ENCODE measurements at regions not wholly inside any gene's neighbourhood (a gene's known extent, or its start where the extent isn't known, plus 50 kb on each side); places are given as distances from the start of the nearest gene placed in this dataset.

DNA sequence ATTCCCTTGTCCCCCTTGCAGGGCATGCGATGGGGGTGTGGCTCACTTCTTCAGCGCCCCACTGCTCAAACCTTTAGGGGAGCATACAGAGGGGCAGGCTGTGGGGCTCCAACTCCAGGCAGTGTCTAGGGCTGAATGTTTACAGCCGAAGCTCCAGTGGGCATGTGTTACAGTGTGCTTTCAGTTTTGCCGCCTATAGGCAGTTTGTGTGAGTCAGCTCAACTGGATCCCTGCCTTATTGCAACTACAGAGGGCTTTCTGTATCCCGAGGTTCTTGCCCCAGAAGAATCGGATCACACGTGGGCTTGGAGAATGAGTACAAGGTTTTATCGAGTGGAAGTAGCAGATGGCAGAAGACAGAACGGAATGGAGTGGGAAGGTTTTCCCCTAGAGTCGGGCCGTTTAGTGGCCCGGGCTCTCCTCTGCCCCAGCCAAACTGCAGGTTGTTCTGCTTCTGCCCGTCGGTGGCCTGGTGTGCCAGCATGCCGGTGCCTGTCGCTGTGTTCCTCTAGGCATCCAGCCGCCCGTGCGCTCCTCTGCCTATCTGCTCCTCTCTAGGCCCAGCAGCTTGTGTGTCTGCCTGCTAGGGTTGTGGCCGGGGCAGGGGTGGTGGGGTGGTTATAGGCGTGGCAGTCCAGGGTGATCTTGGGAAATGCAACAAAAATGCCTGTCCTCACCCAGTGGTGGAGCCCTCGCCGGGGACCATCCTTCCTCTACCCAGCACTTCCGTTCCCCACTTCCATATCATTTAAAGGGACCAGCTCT lies 435.9 kb upstream of the SGCG start:
- 87 to 88% methylated on average over 24 of the region's 24 CpGs for WGBS, 2 donors
- intact Hi-C loops (cut with DNase I; ENCODE audit: low total_unique reads) = no loop called here
- DNase-seq (ENCODE audit: low spot score in 2 of 2) = no peak
- no peak overlapping the region for H3K4me3 ChIP-seq (ENCODE audit: low read depth, poor library complexity, severe bottlenecking)
- TF ChIP-seq, protein P1, sequence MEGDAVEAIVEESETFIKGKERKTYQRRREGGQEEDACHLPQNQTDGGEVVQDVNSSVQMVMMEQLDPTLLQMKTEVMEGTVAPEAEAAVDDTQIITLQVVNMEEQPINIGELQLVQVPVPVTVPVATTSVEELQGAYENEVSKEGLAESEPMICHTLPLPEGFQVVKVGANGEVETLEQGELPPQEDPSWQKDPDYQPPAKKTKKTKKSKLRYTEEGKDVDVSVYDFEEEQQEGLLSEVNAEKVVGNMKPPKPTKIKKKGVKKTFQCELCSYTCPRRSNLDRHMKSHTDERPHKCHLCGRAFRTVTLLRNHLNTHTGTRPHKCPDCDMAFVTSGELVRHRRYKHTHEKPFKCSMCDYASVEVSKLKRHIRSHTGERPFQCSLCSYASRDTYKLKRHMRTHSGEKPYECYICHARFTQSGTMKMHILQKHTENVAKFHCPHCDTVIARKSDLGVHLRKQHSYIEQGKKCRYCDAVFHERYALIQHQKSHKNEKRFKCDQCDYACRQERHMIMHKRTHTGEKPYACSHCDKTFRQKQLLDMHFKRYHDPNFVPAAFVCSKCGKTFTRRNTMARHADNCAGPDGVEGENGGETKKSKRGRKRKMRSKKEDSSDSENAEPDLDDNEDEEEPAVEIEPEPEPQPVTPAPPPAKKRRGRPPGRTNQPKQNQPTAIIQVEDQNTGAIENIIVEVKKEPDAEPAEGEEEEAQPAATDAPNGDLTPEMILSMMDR (IDR thresholded peaks at IDR 0.05) = no peak
- no peak for TF ChIP-seq POLR2A (IDR thresholded peaks at IDR 0.05)

DNA sequence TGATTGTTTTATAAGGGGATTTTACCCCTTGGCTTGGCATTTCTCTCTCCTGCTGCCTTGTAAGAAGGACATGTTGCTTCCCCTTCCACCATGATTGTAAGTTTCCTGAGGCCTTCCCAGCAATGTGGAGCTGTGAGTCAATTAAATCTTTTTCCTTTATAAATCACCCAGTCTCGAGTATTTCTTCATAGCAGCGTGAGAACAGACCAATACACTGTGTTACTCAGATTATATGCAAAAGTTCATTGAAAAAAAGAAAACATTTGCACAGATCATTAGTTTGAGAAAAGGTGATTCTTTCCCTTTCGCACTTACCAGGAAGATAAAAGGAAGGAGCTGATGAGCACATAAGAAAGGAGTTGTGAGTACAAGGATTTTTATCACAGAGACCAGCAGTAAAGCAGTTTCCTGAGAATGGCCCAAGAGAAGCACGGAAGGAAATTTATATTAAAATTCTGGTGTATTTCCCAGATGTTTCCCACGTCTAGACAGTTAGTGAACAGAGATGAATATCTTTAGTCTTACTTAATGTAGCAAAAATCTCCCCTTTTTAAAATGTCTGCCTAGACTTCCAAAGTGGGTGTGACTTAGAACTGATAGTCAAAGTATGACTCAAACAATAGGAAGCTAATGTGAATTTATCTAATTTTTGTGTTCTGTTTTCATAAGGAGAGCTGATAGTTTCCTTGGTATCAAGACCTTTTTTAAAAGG lies 431.8 kb upstream of the SGCG start:
- H3K4me3 ChIP-seq (ENCODE audit: low read depth, poor library complexity, severe bottlenecking) = no peak overlapping the region
- TF ChIP-seq, protein P1 (IDR thresholded peaks at IDR 0.05) = no peak
- TF ChIP-seq POLR2A (IDR thresholded peaks at IDR 0.05) = no peak
- intact Hi-C loops (cut with DNase I; ENCODE audit: low total_unique reads) = no loop called here
- WGBS, 2 donors = 44 to 51% methylated on average over 5 of the region's 5 CpGs
- DNase-seq (ENCODE audit: low spot score in 2 of 2) = no peak

DNA sequence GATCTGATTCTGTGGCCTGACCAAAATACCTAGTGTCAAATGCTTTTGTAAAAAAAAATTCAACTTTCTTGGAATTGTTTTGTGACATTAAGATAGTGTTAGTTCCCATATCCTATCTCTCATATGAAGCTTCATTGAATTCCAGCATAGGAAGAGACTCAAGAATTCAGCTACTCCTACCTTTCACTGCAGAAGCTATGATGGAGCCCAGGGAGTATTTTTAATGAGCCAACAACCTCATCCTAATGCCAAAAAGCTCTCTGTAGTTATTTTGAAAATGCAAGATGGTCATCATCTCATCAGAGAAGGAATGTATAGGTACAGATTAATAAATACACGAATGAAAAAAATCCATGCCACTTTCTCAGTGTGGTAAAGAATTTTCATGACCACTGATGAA lies 431.2 kb upstream of the SGCG start:
- DNase-seq (ENCODE audit: low spot score in 2 of 2) = no peak
- intact Hi-C loops (cut with DNase I; ENCODE audit: low total_unique reads) = no loop called here
- 80 to 94% methylated on average over 1 of the region's 1 CpG for WGBS, 2 donors
- TF ChIP-seq, protein P1 (IDR thresholded peaks at IDR 0.05) = no peak
- TF ChIP-seq POLR2A (IDR thresholded peaks at IDR 0.05) = no peak
- H3K4me3 ChIP-seq (ENCODE audit: low read depth, poor library complexity, severe bottlenecking) = no peak overlapping the region

DNA sequence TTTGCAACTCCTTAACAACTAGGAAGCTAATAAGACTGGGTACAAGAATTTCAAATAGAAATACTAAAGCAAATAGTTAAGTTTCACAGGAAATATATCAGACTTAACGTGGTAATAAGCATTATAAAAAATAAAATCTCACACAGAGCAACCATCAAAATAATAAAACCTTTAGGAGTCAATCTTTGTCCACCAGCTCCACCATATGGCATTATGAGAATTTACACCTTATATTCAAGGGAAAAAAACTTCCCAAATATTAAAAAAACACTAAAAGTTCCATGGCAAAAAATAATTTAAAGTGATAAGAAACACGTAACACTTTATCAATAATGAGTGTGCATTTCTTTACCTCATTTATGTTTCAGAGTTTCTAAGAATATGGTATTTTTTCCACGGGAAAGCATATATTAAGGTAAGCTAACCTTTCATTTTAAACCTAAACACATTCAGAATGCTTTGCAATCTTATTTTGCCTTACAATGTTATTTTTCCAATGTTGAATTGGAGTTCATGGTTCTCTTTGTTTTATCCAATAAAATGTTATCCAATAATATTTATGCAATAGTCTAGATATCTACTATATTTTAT lies 423.2 kb upstream of the SGCG start:
- WGBS, 2 donors = 39 to 40% methylated on average over 3 of the region's 3 CpGs
- no peak for TF ChIP-seq POLR2A (IDR thresholded peaks at IDR 0.05)
- TF ChIP-seq, protein P1 (IDR thresholded peaks at IDR 0.05) = no peak
- intact Hi-C loops (cut with DNase I; ENCODE audit: low total_unique reads) = no loop called here

DNA sequence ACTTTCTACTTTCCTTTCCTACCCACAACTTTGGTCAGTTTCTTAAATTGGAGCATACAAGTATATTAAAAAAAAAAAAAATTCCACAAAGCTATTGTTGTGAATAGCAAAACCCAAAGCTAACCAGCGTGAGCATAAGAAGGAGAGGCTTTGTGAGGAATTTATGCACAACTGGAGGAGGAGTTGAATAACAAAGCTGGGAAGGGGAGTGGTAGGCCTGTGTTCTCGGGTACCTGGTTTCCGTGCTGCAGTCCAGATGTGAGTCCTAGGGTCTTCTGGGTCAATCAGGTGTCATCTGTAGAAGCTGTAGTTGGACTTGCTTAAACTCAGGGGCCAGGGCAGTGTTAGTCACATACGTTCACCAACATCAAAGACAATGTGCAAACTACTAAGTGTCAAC lies 422.5 kb upstream of the SGCG start:
- DNase-seq (ENCODE audit: low spot score in 2 of 2) = no peak
- WGBS, 2 donors = 71 to 78% methylated on average over 4 of the region's 4 CpGs
- H3K4me3 ChIP-seq (ENCODE audit: low read depth, poor library complexity, severe bottlenecking) = no peak overlapping the region
- intact Hi-C loops (cut with DNase I; ENCODE audit: low total_unique reads) = no loop called here
- no peak for TF ChIP-seq POLR2A (IDR thresholded peaks at IDR 0.05)
- TF ChIP-seq, protein P1 (IDR thresholded peaks at IDR 0.05) = no peak

More for the DNA sequence above, 423.2 kb upstream of the SGCG start:
- H3K4me3 ChIP-seq (ENCODE audit: low read depth, poor library complexity, severe bottlenecking) = no peak overlapping the region
- no peak for DNase-seq (ENCODE audit: low spot score in 2 of 2)

Measured in lower leg skin (tissue), 4 donors.